ENCODE measurements at regions not wholly inside any gene's neighbourhood (a gene's known extent, or its start where the extent isn't known, plus 50 kb on each side); places are given as distances from the start of the nearest gene placed in this dataset.
"Not testable (repeated sequence)": the region's sequence is repeated elsewhere in the genome, so short reads cannot be mapped to it uniquely, and the experiment has no call there.

DNA sequence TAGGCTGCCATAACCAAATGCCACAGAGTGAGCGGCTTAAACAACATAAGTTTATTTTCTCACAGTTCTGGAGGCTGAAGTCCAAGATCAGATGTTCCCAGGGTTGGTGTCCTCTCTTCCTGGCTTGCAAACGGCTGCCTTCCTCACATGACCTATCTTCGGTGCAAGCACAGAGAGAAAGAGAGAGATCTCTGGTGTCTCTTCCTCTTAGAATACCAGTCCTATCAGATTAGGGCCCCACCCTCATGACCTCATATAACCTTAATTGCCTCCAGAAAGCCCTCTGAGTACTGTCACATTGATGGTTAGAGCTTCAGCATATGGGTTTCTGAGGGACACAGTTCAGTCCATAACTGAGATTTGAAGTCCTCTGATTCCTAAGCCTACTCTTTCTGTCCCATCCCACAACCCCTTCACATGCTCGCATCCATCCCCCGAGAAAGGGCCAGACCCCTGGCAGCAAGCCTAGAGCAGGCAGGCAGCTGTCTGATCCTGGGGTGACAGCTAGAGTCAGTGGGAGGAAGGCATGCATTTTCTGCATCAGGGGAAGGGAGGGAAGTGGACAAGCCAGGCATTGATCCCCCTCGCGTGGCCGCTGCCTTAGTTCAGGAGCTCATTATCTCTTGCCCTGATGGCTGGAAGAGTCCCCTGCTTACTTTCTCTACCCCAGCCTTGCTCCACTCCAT is 114.1 kb downstream of the FAR1 start:
- DNase-seq: no peak

DNA sequence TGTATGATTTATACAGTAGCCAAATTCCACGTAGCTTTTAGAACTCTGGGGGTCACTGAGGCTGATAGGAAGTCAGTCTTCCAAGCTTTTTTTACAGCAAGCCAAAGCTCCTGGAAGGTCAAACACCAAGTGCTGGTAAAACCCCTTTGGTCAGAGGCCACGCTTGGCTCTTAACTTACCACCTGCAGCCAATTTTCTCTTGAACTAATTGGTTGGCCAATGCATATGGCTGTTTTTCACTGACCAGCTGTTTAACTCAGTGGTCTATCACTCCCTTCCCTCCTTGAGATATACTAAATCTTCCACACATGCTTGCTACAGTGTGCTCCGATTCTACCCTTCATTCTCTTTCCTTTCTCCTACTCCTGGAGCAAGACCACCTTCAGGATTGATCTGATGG is 116.0 kb downstream of the FAR1 start:
- DNase-seq: no peak

DNA sequence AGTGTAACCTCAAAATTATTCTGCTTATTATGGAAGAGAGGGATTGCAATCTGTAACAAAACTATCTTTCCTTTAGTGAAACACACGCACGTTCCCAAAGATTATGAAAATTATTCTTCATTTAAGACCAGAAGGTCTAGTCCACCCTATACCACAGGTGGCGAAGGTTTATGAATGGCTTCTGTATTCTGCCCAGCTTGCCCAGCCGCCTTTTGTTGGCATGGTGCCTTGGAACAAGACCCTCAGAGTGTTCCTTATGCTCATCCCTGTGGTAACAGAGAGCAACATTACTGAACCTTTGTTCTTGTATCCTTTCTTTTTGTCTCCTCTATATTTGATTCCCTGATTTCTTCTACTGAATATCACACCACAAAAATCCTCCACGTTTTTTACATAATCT is 116.4 kb downstream of the FAR1 start:
- DNase-seq: no peak

DNA sequence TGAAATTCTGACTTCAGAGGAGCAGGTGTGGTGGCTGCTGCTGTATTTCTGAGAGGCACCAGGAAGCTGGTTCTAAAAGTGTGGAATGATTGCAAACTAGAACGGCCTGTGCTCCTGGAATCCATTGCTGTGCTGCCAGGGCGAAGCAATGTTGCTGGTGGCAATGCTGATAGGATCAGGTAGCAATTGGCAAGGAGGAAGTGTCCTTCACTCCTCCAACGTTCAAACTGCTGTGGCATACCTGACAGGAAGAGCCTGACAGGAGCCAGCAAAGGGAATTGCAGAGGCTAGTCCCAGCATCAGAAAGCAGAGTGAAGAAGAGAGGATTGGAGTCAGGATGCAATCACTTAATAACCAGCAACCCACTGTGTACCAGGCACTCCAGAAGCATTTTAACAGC is 118.2 kb downstream of the FAR1 start:
- DNase-seq: no peak

DNA sequence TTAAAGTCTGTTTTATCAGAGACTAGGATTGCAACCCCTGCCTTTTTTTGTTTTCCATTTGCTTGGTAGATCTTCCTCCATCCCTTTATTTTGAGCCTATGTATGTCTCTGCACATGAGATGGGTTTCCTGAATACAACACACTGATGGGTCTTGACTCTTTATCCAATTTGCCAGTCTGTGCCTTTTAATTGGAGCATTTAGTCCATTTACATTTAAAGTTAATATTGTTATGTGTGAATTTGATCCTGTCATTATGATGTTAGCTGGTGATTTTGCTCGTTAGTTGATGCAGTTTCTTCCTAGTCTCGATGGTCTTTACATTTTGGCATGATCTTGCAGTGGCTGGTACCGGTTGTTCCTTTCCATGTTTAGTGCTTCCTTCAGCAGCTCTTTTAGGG is 129.1 kb downstream of the FAR1 start:
- DNase-seq: not testable (repeated sequence)

DNA sequence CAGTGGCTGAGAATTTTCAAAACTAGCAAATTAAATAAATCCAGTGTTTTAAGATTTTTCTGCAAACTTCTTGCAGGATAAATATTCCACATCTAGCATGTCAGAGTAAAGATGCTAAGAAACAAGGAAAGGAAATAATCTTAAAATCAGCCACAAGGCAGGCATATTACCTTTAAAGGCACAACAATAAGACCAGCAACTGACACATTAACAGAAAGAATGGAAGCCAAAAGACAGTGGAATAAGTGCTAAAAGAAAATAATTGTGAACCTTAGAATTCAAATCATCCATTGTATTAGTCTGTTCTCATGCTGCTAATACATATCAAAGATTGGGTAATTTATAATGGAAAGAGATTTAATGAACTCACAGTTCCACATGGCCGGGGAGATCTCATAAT is 132.4 kb downstream of the FAR1 start:
- no peak for DNase-seq

DNA sequence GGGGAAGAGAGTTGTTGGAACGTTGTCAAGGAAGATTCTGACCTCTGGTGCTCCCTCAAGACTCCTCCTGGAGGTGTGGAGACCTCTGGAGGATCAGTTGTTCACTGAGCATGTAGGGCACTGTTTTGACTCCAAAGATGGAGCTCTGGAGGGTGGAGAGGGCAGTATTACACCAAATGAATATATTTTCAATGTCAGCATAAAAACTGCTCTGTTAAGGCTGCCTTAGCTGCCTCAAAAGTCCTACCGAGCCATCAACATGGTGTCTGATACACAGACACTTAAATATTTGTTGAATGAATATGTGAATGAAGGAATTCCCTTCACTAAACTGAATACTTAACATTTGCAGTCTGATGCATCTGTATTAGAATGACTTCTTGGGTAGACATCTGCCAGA is 144.2 kb upstream of the SPON1 start:
- no peak for DNase-seq

DNA sequence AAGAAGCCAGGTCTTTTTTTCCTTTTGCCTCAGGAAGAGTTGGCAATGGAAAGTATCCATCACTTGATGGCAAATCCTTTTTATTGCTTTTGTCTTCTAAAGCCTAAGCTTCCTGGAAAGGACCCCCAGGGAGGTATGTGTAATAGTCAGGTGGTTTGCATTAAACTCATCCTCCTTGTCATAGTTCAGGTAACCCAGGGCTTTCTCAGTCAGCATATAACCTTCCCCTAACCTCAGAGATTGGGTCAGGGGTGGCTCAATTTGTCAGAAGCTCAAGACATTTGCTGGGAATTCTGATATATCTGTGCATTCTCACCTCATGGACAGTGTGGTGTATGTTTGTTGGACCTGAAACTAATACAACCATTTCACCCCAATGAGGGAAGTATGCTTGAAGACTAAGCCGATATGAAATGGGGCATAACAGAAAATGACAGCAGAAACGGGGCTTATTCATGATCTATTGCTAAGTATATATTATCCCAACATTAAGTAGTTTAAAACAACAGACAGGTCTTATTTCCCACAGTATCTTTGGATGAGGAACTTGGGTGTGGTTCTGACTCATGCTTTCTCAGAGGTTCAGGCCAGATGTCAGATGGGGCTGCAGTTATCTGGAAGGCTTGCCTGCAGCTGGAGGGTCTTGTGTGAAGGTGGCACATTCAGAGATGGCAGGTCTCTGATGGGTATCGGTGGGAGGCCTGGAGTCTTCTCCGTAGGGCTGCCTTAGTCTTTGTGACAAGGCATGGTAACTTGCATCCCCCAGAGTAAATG is 135.8 kb upstream of the SPON1 start:
- DNase-seq: no peak

DNA sequence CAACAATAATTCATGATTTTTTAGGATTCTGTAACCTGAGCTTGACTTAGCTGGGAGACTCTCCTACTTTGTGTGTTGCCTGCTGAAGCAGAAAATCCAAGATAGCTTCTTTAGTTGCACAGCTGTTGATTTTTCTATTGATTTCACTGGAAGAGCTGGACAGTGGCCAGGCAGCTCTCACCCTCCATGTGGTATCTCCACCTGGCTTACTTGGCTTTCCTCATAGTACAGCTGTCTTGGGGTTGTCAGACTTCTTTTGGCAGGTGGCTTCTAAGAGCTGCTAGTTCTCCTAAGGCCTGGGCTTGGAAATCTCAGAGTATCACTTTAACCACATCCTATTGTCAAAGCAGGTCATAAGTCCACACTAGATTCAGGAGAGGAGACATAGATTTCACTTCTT is 130.8 kb upstream of the SPON1 start:
- DNase-seq: no peak

DNA sequence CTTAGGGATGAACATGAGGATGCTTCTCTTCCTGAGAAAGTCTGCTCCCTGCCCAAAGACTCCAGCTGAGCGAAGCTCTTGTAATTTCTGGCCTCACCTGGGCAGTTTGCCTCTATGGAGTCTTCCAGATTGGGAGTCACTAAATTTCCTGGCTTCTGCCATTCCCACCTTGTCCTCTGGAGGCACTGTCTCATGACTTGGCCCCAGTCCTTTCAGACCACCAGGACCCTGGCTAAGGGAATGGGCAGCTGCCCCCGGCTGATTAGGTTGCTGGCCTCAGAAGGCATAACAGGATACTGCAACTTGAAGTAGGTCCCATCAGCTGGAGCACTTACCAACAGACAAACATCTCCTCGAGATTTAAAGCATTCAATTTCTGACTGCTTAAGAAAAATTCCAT is 128.1 kb upstream of the SPON1 start:
- DNase-seq: no peak

DNA sequence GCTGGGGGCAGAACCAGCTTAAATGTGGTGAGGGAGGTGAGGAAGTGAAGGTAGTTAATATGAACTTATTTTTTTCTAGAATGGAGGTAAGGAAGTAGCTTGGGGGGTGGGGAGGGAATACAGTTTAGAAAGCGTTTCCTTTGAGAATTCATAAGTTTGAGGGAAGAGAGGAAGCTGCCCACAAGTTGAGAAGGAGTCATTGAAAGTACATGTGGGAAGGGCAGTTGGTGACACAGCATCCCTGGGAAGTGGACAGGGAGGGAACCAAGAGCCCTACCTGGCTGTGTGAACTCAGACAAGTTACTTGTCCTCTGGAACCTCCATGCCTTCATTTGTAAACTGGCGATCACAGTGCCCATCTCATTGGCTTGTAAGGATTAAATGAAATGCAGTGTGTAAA is 125.9 kb upstream of the SPON1 start:
- DNase-seq: no peak

DNA sequence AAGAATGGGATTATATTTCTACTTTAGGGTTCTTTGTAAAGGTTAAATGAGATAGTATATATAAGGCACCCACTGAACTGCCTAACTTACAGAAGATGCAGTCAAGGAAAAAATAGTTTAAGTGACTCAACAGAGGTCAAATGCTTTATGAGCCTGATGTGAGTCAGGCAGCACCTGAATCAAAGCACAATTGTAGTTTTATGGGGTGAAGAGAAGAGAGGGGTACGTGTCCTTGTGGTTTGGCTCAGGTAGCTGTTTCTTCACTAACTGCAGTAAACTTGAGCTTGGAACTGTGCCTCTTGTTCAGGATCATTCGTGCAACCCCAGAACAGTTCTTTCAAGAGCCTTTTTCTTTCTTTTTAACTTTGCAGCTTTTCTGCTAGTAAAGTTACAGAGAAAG is 125.2 kb upstream of the SPON1 start:
- no peak for DNase-seq

DNA sequence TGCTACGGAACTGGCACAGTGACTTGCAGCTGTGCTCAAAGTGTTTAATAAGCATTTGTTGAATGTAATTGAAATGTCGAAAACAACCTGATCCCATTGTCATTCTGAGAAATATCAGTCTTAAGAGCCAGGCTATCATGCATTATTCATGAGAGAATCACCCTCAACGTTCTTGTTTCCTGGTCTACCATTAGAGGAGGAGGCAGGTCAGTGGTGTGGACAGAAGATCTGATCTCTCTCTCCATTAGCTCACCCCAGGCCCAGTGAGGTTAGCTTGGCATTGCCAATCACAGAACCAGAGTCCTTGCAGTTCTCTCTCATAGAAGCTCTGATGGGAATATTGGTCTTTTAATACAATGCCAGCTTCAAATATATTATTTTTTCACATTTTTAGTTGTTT is 121.1 kb upstream of the SPON1 start:
- DNase-seq: no peak

DNA sequence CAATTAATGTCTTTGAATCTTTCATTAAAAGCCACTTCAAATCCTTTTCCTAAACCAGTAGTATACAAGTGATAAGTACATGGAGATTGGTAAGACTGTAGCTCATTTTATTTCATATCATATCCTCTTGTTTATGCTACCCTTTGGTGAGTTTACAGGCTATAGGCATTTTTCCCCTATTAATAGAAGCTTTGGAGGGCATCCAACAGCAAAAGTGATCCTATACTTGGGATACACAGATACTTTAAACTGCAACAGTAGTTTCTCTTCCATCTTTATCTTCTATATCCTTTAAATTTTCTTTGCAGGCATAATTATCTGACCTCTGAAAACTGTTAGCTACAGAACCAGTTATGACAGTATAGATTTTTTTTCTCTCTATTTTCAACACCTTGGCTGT is 114.5 kb upstream of the SPON1 start:
- DNase-seq: no peak

DNA sequence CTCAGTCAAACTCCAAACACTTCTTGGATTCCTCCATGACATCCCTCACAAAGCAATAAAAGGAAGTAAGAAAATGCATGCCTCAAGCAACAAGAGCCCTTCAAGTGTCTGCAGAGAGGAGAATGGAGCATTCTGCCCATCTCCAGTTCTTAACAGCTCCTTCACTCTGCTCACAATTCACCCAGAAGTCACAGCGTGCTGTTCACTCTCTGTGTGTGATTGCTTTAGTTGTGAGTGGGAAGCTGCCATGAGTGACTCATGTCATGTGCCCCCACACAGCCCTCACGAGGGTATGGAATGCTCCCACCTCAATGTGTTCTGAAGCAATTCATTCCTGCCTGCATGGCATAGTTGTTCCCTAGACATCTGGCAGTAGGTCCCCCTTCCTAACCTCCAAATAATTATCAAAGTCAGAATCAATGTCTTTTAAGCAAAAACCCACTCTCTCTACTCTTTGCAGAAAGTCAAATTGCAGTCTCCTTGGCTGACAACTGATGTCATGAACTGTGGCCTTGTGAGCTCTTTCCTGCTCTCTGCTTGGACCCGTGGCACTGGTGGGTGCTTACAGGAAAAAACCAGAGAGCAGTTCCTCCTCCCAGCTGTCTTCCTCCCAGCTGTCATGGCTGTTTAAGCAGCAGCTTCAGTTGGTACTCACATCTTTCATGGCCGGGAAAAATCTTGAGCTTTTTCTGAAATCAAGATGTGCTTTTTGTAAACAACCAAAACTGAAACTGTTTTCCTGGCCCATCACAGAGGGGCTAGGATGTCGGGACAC is 112.1 kb upstream of the SPON1 start:
- DNase-seq: no peak

DNA sequence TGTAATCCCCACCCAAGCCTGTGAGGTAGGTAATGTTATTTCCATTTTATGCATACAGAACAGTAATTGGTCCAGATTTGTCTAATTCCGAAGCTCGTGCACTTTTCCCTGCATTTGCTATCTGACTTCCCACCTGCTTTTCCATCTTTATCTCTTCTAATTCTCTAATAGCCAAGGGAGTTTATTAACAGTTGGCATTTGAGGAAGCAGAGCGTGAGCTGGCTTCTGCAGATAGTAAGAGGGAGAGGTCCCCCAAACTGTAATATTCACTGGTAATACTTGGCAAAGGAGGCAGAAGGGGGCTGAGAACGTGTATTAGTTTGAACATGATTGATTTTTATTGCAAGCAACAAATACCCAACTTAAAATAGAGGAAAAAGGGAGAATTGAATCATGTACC is 110.8 kb upstream of the SPON1 start:
- no peak for DNase-seq

DNA sequence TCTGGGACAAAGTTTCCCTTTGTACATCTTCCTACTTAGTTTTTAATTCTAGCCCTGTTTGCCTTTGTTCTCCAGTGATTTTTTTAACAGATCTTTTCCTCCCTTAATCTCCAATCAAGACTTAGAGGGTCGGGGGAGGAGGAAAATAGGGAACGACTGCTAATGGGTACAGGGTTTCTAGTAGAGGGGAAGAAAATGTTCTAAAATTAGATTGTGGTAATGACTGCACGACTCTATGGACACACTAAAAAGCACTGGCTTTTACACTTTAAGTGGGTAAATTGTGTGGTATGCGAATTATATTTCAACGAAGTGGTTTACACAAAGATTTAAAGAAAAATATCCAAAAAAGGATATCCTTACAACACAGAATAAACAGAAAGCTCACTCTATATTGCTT is 110.0 kb upstream of the SPON1 start:
- no peak for DNase-seq

DNA sequence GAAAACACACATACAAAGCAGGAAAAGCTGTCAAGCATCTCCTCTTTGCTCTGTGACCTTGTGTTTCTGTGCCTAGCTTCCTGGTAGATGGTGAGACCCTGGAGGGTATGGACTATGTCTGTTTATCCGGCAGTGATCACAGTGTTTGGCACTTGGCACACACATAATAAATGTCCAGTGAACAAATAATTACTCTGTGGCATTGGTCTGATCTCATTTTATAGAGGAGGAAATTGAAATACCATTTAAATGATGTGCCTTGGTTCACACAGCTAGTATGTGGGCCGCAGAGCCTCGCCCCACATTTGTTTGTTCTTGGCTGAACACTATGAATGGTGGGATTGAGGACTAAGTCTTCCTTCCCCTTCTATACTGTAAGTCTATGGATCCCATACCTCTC is 104.7 kb upstream of the SPON1 start:
- DNase-seq: no peak

DNA sequence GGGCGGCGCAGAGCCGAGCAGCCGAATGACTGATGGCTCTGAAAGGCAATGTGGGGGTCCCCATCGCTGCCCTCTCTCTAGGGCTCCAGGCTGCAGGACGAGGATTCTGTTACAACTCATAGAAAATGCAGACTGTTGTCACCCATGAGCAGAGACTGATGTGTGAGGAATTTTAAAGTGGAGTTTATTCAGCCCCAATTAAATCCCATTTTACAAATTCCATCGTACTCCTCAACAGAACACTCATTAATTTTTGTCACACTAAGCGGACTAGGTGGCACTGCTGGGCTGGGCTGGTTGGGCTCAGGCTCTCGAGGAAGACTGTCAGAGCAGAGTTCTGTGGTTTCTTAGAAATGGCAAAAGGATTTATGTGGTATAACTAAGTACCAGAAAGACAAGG is 102.6 kb upstream of the SPON1 start:
- DNase-seq: peak; percentile 21

DNA sequence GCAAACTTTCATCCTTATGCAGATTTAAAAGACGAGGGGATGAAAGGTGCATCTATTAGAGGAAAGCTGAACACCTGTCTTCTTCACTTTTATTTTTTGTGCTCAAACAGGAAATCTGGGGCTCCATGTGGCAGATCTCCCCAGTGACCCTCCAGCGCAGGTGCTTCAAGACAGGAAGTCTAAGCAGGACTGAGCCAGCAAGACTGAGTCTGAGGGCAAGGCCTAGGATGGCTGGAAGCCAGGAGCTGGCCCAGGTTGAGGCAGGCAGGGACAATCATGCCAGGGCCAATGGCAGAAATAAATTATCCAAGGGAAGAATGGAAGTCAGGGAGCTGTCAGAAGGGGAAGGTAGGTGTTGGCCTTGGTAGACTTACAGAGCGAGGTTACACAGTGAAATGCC is 101.1 kb upstream of the SPON1 start:
- DNase-seq: peak; percentile 3

DNA sequence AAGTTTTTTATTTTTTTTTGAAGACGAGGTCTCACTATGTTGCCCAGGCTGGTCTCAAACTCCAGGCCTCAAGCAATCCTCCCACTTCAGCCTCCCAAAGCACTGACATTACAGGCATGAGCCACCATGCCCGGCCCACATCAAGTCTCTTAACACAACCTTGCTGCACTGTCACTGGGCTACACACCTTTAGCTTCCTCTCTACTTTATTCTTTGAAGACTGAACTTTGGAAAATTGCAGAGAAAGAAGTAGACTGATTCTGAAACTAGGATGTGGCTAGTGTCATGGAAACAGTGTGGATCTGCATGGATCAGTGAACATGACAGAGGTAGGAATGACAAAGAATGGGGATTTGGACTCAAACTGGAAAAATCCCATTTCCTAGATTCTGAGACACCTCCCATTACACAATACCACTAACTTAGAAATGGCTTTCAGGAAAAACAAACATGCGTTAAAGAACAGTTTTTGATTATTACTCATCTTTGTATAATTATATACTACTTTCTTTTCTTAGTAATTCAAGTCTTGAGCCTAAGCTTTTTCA is 99.6 kb upstream of the SPON1 start:
- DNase-seq: no peak

DNA sequence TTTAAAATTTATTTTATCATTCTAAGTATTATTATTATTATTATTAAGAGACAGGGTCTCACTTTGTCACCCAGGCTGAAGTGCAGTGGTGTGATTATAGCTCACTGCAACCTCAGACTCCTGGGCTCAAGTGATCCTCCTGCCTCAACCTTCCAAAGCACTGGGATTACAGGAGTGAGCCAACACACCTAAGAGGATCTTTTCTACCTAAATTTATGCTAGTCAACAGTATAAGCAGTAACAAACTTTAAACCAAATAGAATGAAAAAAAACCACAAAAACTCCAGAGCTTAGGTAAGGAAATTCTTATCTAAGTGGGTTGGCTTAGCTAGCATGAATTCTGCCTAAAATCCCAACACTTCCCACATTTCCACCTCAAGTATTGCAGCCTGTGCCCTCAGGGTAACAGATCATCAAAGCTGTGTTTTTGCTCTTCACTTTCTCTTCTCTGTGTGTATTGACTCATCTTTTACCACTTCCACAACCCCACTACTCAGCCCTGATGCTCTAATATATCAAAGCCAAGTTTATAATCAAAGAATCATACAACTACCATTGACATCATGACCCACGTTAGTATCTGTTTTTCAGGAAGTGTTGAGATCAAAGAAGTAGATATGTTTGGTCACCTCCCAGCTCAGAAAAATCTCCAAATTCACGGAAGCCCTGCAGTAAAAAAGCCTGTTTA is 93.7 kb upstream of the SPON1 start:
- peak; percentile 40 for DNase-seq

DNA sequence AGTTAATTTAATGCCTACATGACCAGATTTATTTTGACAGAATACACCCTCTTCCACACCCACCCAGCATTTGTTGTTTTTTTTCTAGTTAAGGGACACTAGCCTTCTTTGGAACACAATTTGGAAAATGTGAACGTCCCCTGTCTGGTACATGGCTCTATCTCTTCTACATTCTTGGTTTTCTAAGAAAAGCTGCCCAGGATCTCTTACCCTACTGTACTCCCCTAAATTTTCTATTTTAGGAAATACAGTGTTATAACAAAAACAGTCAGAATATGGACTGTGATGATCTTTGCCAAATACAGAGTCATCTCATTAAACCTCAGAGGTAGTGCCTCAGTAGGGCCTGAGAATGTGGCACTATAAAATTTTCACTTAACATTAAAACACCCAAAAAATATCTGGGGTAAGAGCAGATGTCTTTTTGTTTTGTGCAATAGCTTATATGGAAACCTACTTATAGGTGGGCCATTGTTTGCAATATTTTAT is 93.1 kb upstream of the SPON1 start:
- DNase-seq: no peak
